NT2/D1 (cell line): ENCODE measurements at regions not wholly inside any gene's neighbourhood (a gene's known extent, or its start where the extent isn't known, plus 50 kb on each side); places are given as distances from the start of the nearest gene placed in this dataset.

ENCODE experiments used
- SUZ12 ChIP-seq: IDR thresholded peaks from 2 replicates; pipeline ENCODE4 v1.6.1; 2011; ENCODE audit not compliant: insufficient read length, insufficient read depth; ENCODE audit errors: extremely low read depth
- YY1 ChIP-seq: IDR thresholded peaks from 2 replicates; pipeline ENCODE4 v1.6.1; 2011; ENCODE audit not compliant: insufficient read length, insufficient read depth
- ZNF274 ChIP-seq: IDR thresholded peaks from 2 replicates; pipeline ENCODE4 v1.6.1; 2011; ENCODE audit warnings: mild to moderate bottlenecking, low read depth, low read length

GRCh38 chr10:3287572-3288445 is 115.2 kb upstream of the PITRM1 start:
- TF ChIP-seq SUZ12 (no peak), YY1 (no peak), ZNF274 (no peak)
